WTC11 (cell line): ENCODE measurements at regions not wholly inside any gene's neighbourhood (a gene's known extent, or its start where the extent isn't known, plus 50 kb on each side); places are given as distances from the start of the nearest gene placed in this dataset.

Experiments
- ATAC-seq: fragments of 200-7000 bp; cut with Tn5 transposase; 2 replicates; pipeline ENCODE4 v1.10.0; 2021; ENCODE audit warnings: mild to moderate bottlenecking, moderate library complexity
- CTCF ChIA-PET: fragments of 300-600 bp; sonication (Branson Sonifier 250); formaldehyde crosslinking; loops from one replicate; lab custom pipeline; 2021; ENCODE audit warnings: antibody characterized with exemption; lab: Charles Lee
- POLR2A ChIA-PET: fragments of 350-600 bp; sonication (Branson Sonifier 250); formaldehyde crosslinking; loops from one replicate; lab custom pipeline; 2021; ENCODE audit warnings: antibody characterized with exemption; lab: Charles Lee
- DNase-seq: peaks from one replicate; pipeline ENCODE4 v3.0.0; 2021; ENCODE audit warnings: low spot score
- H3K27ac Mint-ChIP-seq: 2 replicates; pipeline ENCODE4 v1.8.0; 2021; ENCODE audit warnings: mixed read lengths
- H3K27me3 Mint-ChIP-seq: 2 replicates; pipeline ENCODE4 v1.8.0; 2021; ENCODE audit warnings: low read depth, mild to moderate bottlenecking, moderate library complexity, mixed read lengths
- H3K36me3 Mint-ChIP-seq: 2 replicates; pipeline ENCODE4 v1.8.0; 2021; ENCODE audit warnings: mixed read lengths
- H3K4me1 Mint-ChIP-seq: 2 replicates; pipeline ENCODE4 v1.8.0; 2022; ENCODE audit warnings: mixed read lengths
- H3K4me3 Mint-ChIP-seq: 2 replicates; pipeline ENCODE4 v1.8.0; 2021; ENCODE audit warnings: mild to moderate bottlenecking, moderate library complexity, mixed read lengths
- H3K9me3 Mint-ChIP-seq: 2 replicates; pipeline ENCODE4 v1.8.0; 2021; ENCODE audit warnings: mixed read lengths
- CTCF ChIP-seq: fragments of 200-600 bp; IDR thresholded peaks from 2 replicates; pipeline ENCODE4 v1.8.0; 2022; ENCODE audit warnings: antibody characterized with exemption
- E2F5 ChIP-seq: sonication (generic); formaldehyde crosslinking; IDR thresholded peaks from 2 replicates; pipeline ENCODE4 v1.8.1; 2022; ENCODE audit warnings: mild to moderate bottlenecking, moderate library complexity, missing genetic modification reagents
- FOXK1 ChIP-seq: sonication (generic); formaldehyde crosslinking; IDR thresholded peaks from 2 replicates; pipeline ENCODE4 v1.8.0; 2022; ENCODE audit warnings: mild to moderate bottlenecking, moderate library complexity, missing genetic modification reagents
- FOXP4 ChIP-seq: sonication (generic); formaldehyde crosslinking; IDR thresholded peaks from 2 replicates; pipeline ENCODE4 v1.8.0; 2022; ENCODE audit warnings: mild to moderate bottlenecking, missing genetic modification reagents
- GABPB1 ChIP-seq: sonication (generic); formaldehyde crosslinking; IDR thresholded peaks from 2 replicates; pipeline ENCODE4 v1.8.1; 2023; ENCODE audit warnings: mild to moderate bottlenecking, missing genetic modification reagents
- GTF2I ChIP-seq: fragments of 250-450 bp; sonication (Bioruptor Pico); conservative IDR thresholded peaks from 2 replicates; pipeline ENCODE4 v1.4.0; 2021; ENCODE audit warnings: mild to moderate bottlenecking
- JAZF1 ChIP-seq: fragments of 250-450 bp; sonication (Bioruptor Pico); IDR thresholded peaks from 2 replicates; pipeline ENCODE4 v1.9.0; 2021; ENCODE audit warnings: moderate library complexity, mild to moderate bottlenecking, inconsistent platforms
- JUN ChIP-seq: sonication (generic); formaldehyde crosslinking; IDR thresholded peaks from 2 replicates; pipeline ENCODE4 v1.8.0; 2023; ENCODE audit warnings: mild to moderate bottlenecking, missing genetic modification reagents
- RELA ChIP-seq: sonication (generic); formaldehyde crosslinking; IDR thresholded peaks from 2 replicates; pipeline ENCODE4 v1.8.1; 2022; ENCODE audit warnings: missing genetic modification reagents, mild to moderate bottlenecking, borderline replicate concordance
- SP1 ChIP-seq: sonication (generic); formaldehyde crosslinking; conservative IDR thresholded peaks from 2 replicates; pipeline ENCODE4 v1.8.1; 2022; ENCODE audit warnings: missing genetic modification reagents
- ZNF396 ChIP-seq: fragments of 250-450 bp; sonication (Bioruptor Pico); IDR thresholded peaks from 2 replicates; pipeline ENCODE4 v1.8.0; 2021; ENCODE audit warnings: mild to moderate bottlenecking, moderate library complexity, borderline replicate concordance
- ZNF425 ChIP-seq: fragments of 250-450 bp; sonication (Bioruptor Pico); conservative IDR thresholded peaks from 2 replicates; pipeline ENCODE4 v1.9.0; 2021; ENCODE audit warnings: mild to moderate bottlenecking
- TF ChIP-seq, protein P1 (sequence below): sonication (generic); formaldehyde crosslinking; IDR thresholded peaks from 2 replicates; pipeline ENCODE4 v1.8.1; 2023; ENCODE audit warnings: mild to moderate bottlenecking, missing genetic modification reagents, borderline replicate concordance

- DNase-seq, result no peak
- H3K27me3 Mint-ChIP-seq, result no peaks in the 10 kb centered on the region
- peaks cover 8% of the 10 kb centered on the region for H3K9me3 Mint-ChIP-seq
- ChIA-PET CTCF (interaction anchor here (0.6 kb wide), 1 partner anchor 79 kb away, joined by 5 read pairs; no protein-coding TSS in a partner anchor), POLR2A (no interaction called here)
- H3K36me3 Mint-ChIP-seq, result no peaks in the 10 kb centered on the region
- H3K27ac Mint-ChIP-seq, result no peak overlapping the region
- no peak for ATAC-seq
- no peak for TF ChIP-seq RELA (CRISPR knock-in tag)
- no peak for TF ChIP-seq FOXK1 (CRISPR knock-in tag)
- TF ChIP-seq FOXP4 (CRISPR knock-in tag), result no peak
- TF ChIP-seq E2F5 (CRISPR knock-in tag), result no peak
- no peak for TF ChIP-seq ZNF425
- no peak for TF ChIP-seq SP1 (CRISPR knock-in tag)
- no peak for TF ChIP-seq GTF2I (CRISPR knock-in tag)
- TF ChIP-seq, protein P1, sequence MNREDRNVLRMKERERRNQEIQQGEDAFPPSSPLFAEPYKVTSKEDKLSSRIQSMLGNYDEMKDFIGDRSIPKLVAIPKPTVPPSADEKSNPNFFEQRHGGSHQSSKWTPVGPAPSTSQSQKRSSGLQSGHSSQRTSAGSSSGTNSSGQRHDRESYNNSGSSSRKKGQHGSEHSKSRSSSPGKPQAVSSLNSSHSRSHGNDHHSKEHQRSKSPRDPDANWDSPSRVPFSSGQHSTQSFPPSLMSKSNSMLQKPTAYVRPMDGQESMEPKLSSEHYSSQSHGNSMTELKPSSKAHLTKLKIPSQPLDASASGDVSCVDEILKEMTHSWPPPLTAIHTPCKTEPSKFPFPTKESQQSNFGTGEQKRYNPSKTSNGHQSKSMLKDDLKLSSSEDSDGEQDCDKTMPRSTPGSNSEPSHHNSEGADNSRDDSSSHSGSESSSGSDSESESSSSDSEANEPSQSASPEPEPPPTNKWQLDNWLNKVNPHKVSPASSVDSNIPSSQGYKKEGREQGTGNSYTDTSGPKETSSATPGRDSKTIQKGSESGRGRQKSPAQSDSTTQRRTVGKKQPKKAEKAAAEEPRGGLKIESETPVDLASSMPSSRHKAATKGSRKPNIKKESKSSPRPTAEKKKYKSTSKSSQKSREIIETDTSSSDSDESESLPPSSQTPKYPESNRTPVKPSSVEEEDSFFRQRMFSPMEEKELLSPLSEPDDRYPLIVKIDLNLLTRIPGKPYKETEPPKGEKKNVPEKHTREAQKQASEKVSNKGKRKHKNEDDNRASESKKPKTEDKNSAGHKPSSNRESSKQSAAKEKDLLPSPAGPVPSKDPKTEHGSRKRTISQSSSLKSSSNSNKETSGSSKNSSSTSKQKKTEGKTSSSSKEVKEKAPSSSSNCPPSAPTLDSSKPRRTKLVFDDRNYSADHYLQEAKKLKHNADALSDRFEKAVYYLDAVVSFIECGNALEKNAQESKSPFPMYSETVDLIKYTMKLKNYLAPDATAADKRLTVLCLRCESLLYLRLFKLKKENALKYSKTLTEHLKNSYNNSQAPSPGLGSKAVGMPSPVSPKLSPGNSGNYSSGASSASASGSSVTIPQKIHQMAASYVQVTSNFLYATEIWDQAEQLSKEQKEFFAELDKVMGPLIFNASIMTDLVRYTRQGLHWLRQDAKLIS (CRISPR knock-in tag), result no peak
- TF ChIP-seq JUN (CRISPR knock-in tag), result no peak
- TF ChIP-seq ZNF396 (CRISPR knock-in tag), result no peak
- peaks cover 3% of the 10 kb centered on the region for H3K4me1 Mint-ChIP-seq
- H3K4me3 Mint-ChIP-seq, result no peak overlapping the region
Observed at GRCh38 chr21:38747810-38748209, 57.9 kb upstream of the ETS2 start.

GRCh38 chr21:38751379-38752050, 54.2 kb upstream of the ETS2 start:
- Mint-ChIP-seq H3K27me3 (no peaks in the 10 kb centered on the region), H3K4me3 (no peak overlapping the region), H3K4me1 (peaks cover 15% of the 10 kb centered on the region), H3K9me3 (peaks cover 8% of the 10 kb centered on the region), H3K36me3 (no peaks in the 10 kb centered on the region), H3K27ac (no peak overlapping the region)
- no peak for DNase-seq
- ATAC-seq, result no peak
- TF ChIP-seq CTCF, result no peak
- no peak for TF ChIP-seq JAZF1 (CRISPR knock-in tag)
- TF ChIP-seq GABPB1 (CRISPR knock-in tag), result no peak
- POLR2A ChIA-PET, result no interaction called here
- CTCF ChIA-PET, result interaction anchor here (0.5 to 1.8 kb wide), 4 partner anchors 9 to 52 kb away, joined by 3 to 9 read pairs (median 3); no protein-coding TSS in a partner anchor
